NCI-H2107 treated with DMSO at 0.1 percent for 48 hours (cell line): ENCODE measurements at regions not wholly inside any gene's neighbourhood (a gene's known extent, or its start where the extent isn't known, plus 50 kb on each side); places are given as distances from the start of the nearest gene placed in this dataset.

ENCODE experiments used
- DNase-seq: peaks from one replicate; lab custom pipeline; 2025; ENCODE audit not compliant: unreplicated experiment; lab: John Stamatoyannopoulos, UW

DNA sequence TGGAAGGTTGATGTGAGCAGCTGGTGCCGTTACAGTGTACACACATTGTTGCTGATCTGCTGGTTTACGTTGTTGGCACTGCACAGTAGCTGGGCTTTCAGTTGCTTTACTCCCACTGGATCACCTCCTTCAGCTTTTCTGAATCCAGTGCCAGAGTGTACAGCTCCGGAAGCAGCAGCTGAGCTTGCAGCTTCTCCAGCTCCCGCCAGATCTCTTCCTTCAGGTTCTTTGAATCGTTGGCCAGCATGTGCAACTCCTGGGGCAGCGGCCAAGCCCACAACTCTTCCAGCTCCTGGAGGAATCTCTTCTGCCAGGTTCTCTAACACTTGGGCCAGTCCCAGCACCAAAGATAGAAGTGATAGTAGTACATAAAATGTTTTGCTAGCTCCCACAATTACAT lies 149.7 kb upstream of the RRP15 start:
- no peak for DNase-seq

DNA sequence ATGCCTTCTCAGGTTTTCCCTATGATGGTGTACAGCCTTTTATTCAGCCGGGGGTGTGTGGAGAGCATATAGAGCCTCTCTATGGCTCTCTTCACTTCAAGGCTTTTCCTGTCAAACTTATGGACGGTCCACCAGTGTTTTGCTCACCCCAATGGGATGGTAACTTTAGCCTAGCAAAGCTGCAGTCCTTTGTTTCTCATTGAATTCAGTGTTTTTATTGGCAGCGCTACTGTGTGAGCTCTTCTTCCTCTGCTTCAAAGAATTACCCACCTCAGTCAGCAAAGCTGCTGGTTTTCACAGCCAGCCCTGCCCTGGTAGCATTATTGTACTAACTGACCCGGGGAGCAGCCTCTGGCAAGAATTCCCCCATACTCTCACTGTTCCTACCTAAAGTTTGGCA lies 145.3 kb upstream of the RRP15 start:
- DNase-seq, result no peak

DNA sequence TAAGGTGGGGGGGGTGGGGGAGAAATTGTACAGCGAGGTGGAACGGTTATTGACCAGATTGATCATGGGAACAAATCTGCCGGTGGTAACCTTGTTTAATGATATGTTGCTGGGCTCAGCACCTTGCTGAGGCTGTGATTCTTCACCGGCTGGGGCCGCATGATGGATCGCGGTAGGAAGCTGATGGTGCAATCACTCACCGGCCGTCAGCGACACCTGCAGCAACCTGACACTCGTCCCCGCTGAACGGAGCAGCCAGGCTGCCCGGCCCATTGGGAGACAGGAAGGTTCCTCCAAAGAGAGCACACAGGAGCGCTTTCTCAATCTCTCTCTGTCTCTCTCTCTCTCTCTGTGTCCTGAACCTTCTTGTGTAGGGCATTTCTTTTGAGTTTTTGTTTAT lies 128.5 kb upstream of the RRP15 start:
- peak; percentile 78 for DNase-seq

DNA sequence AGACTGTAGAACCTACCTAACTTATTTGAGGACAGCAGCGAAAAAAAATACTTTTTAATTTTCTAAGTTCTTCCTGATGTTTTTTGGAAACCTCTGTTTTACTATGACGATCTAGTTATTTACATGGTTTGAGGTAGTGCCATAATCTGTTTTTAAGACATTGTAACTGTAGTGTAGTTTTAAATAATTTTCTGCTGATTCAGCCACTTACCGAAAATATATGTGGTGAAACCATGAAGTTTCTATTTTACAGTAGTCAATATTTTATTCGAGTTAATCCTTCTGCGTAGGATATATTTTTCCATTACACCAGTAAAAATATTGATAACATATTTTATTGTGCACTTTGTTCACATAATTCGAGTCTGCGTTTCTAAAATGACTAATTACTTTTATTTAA lies 121.7 kb upstream of the RRP15 start:
- DNase-seq, result no peak

DNA sequence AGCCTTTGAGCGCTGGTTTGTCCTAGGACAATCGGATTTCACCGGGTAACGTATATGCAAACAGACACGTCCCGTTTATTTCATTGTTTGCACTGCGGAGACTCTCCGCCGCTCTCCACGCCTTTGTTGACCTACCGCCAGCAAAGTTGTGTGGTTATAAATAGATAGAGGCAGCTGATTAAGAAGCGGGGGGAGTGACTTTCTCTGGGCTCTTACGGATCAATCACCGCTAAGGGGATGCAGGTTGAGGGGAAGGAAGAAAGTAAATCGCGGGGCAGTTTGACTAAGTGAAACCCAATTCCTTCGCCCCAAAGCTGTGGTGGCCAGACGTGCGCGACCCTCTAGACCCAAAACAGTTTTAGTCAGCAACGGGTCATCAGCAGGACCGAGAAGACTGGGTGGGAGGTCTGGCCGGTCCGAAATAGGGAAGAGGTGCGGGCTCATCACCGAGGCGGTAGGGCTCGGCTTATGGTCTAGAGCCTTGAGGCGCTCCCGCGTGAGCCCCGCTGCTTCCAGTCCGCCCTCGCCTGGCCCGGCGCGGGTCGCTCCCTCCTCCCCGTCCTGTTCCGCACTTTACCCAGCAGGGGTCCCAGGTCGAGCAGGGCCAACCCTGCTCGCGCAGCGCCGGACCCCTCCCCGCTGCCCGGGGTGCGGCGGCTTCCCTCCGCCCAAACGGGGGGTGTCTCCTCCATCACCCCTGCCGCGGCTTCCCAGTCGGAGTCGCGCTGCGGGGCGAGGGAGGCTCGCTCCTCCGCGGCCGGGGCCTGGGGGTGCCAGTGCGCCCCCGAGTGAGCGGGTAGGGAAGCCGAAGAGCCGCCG lies 120.8 kb upstream of the RRP15 start:
- peak; percentile 11 for DNase-seq

DNA sequence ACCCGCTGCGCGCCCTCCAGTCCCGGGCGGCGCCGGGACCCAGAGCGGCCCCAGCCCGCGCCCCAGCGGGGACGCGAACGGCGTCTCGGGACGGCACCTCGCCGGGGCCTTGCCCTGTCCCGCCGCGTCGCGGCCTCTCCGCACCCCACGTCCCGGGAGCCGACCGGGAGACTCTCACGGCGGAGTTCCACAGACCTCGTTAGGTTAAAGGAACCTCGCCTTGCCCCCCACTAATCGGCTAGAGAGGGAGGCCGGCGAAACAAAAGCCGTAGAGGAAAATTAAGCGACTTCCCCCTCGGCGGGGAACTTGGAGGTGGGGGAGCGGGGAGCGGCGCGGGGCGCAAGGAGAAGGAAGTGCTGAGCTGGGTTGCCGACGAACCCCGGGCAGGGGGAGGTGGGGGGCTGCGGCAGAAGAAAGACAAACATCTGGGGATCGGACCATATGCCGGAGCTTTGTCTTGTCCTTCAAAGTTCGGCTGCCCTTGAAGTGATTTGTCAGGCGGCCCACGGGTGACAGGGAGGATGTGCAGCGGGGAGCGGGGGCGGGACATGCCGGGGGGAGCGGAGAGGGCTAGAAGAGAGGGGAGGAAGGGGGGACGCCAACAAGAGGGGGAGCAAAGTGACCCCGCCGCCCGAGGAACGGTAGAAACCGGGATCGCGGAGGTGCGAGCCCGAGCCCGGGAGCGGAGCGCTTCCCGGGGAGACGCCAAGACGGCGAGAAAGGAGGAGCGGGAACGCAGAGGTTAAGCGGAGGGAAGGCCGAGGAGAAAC lies 120.0 kb upstream of the RRP15 start:
- no peak for DNase-seq

DNA sequence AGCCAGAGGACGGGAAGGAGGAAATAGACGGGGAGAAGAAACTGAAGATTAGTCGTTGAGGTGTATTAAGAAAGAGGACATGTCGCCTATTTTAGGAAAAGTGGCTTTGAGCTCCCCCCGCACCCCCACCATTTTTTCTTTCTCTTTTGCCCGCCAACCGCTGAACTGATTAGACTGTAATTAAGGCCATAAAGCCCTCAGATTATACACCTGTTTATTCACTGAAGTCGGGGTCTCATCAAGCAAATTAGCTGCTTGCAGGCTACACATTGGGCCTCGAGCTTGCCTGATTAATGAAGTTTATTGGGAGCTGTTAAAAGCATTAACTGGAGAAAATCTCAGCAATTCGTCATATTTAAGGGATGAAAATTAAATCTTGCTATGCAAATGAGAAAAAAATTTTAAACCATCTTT lies 119.4 kb upstream of the RRP15 start:
- DNase-seq, result no peak

DNA sequence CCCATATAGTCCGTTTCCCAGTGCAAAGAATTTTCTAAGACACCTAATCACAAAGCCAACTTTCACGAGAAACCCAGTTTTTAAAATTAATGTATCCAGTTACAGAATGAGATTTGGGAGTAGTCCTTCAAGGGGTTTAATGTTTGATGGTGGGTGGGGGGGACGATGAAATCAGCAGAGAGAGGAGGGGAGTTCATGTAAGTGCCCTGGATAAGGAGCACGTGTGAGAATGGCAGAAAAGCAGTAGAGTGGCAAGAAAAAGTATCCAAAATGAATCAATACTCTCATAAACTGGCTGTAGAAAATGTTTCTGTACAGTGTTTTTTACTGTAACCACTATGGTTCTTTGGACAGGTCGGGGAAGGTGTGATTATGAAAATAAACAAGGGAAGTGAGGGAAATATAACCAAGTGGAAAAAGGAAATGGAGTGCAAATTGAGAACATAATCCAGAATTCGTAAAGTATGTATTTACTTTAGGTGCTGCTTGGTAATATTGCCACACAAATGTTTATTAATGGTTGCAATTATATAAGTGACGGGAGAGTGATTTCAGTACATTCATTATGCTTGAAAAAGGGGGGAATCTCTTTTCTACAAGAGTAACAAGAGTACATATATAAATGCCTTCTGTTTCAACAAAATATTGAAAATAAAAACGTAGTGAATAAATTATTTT lies 118.7 kb upstream of the RRP15 start:
- DNase-seq, result no peak

DNA sequence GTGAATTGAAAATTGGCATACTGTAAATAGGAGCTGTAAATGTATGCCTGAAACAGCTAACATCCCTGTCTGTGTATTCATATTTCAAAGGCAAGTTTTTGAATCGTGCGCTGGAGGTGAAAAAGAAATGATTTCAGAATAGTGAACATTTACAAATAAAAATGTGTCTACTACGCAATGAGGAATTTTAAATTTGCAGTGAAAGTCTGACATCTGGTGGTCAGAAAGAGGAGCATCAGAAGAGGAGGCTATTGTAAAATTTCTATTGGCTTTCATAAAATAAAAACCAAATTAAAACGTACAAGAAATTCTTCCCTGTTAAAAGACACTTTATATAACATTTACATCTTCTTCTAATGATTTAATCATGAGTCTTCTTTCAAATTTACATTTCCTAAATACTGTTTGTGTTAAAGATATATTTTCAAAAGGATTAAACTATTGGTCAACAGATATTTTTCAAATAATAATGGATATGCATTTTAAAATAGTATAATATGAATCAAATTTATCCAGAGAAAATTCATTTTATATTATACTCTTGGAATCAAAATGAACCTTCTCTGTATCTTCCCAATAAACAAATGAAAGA lies 113.7 kb upstream of the RRP15 start:
- DNase-seq, result peak; percentile 49

DNA sequence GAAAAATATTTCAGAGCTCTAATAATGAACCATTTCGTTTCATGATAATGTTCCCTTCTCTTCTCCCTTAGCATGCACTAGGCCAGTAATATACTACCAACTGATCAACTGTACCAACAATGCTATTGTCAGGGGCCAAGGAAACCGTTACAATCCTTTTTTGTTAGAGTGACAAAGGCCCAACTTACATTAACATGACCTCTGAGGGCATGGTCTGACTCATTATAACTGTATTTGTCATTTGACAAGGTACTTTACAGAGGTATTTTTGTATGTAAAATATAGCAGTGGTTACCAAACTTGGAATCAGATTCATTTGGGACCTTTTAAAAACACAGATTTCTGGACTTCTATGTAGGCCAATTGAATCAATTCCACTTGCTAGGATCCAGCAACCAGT lies 102.6 kb upstream of the RRP15 start:
- no peak for DNase-seq

DNA sequence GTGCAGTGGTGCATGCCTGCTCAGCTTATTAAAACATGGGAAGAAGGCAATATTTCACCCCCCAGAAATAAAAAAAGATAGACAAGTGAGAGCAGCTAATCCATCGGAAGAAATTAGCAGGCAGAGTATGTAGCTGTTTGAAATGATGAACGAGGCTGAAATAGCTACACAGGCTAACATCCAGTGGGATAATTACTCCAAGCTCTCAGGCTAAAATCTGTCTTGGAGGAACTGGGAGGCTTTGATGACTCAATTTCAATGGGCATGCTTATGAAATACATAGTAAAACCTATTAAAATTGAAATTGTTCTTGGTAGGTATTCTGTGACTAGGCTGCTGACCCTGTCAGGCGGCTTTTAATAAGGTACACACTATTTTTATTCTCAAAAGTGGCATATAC lies 84.1 kb upstream of the RRP15 start:
- DNase-seq, result no peak

DNA sequence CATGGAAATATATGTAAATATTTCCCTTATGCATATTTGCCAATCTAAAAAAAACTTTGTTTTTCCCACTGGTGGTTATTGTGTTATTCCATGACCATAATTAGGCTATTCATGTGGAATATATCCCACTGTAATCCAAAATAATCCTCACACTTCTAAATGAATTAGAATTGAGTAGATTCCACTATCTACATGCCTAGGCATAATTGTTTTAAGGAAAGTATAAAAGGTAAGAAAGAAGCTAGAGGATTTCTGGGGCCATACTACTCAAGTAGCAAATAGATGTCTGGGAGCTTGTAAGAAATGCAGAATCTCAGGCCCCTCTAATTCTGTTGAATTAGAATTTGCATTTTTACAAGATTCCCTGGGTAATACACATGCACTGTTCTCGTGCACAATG lies 83.5 kb upstream of the RRP15 start:
- no peak for DNase-seq

DNA sequence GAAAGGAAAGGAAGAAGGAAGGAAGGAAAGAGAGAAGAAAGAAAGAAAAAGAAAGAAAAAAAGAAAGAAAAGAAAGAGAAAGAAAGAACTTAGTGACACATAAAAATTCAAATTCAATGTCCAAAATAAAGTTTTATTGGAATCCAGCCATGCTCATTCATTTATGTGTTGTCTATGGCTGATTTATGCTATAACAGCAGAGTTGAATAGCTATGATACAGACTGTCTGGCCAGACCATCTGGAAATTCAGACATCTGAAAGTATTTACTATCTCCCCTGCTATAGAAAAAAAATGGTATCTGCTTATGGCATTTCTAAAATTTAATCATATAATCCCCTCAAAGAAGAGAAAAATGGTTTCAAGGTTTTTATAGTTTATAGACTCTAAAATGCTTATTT lies 79.4 kb upstream of the RRP15 start:
- no peak for DNase-seq

DNA sequence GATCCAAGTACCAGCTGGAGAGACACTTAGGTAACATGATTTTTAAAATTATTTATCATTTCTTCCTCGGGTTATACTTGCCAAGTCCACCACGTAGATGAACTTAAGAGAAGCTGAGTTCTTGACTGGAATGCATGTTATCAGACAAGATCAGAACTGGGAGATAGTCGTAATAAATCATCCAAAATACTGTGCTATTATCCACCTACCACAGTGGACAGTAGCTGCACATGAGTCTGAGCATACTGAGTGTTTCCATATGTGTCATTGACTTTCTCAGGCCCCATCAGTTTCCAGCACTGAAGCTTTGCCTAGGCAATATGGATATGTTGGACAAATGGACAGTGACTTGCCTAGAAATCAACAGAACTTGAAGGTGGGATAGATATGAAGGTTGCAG lies 77.9 kb upstream of the RRP15 start:
- DNase-seq, result no peak

DNA sequence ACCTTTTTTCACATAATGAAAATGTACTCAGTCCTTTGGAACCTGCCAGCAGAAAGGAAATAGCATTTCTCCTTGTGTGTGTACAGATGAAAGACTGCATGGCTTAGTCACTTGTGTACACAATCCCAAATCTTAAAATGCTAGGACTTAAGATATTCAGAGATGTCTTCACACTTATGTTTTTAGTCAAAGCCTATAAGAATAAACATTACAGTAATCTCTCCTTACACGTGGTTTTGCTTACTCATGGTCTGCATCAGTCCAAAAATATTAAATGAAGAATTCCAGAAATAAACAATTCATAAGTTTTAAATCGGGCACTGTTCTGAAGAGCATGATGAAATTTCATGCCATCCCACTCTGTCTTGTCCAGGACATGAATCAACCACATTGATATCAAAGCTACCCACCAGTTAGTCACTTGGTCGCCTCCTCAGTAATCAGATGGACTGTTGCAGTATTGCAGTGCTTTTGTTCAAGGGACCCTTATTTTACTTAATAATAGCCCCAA lies 75.7 kb upstream of the RRP15 start:
- DNase-seq, result no peak

DNA sequence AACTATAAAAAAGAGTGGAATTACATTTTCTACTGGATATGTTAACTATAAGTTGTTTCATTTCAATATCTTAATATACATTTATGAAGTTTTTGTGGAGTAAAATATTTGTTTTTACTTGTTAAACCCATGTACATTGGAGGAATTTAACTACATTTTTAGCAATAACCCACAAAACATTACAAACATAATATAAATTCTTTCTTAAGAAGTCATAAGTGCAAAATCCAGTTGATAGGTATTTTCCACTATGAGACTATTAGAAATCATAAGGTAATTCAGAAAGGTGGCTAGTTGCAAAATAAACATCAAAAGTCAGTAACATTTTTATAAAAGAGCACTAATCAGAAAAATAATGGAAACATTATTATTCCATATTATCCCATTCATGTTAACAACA lies 73.9 kb upstream of the RRP15 start:
- DNase-seq, result no peak

DNA sequence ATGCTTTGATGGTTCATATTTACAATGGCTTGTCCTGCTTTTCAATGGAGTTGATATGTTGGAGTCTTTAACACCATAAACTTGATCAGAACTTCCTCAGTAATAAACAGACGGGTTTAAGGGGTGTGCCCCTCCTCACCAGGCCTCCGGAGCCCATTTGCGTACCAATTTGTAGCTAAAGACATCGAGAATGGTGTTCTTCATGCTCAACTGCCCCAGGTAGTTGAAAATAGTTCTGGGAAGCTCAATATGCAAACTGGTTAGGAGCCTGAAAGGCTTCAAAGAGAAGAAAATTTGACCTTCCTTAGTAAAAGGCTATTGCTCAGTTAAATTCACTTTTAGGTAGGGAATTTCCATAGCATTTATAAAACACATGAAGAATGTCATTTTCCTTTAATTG lies 68.1 kb upstream of the RRP15 start:
- DNase-seq, result no peak

DNA sequence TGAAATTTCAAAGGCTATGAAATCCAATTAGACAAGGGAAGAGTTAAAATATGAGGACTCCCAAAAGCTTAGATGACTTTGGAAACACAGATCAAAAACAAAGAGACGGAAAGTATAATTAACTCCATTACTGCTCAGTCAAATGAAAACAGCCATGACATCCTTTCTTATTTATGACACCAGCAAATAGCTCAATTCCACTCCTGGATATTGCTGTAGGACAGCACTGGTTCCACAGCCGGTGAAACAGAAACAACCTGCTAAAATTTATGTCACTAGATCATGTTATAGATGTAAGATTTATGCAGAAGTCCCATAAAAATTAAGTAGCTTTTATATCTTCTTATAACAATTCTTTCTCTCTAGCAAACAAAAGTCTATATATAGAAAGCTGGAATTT lies 65.6 kb upstream of the RRP15 start:
- no peak for DNase-seq

DNA sequence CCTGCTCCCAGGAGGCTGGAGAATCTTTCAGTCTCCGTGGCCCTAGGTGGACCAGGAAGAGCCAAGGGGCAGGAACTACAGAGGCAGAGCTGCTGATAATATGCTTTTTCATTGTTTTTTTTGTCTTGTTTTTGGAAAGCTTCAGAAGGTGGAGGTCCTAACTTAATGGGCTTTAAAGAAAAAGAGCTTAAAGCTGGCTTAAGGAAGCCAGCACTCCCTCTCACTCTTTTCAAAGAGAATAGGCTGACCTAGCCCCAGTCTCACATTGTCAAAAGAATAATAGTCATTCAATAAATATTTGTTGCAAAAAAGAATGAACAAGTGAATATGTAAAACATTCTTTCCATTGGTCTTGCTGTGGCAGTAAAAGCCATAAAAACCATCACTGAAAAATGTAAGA lies 61.0 kb upstream of the RRP15 start:
- DNase-seq, result no peak

DNA sequence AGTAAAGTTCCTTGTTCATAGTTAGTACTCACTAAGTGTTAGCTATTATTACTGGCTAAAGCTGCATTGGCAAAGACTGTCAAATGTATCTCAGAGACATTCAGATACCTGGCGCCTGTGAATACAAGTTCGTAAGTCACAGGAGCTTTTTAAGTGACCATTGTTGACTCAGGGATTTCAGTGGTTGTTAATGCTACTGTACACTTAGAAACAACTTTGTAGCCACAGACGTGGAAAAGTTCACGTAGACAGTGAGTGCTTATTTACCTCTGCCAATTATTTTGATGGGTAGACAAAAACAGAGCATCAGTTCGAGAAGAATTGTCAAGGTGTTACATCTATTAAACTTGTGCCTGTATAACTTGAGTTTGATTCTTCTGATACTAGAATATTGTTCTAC lies 59.1 kb upstream of the RRP15 start:
- no peak for DNase-seq
